HFFc6 (cell line): ENCODE measurements at regions not wholly inside any gene's neighbourhood (a gene's known extent, or its start where the extent isn't known, plus 50 kb on each side); places are given as distances from the start of the nearest gene placed in this dataset.

ENCODE experiments used
- DNase-seq: peaks from one replicate; pipeline ENCODE4 v3.0.0-alpha.2; 2018
- H3K27ac Mint-ChIP-seq: 2 replicates; pipeline ENCODE4 v1.8.0; 2020; ENCODE audit warnings: mild to moderate bottlenecking, mixed read lengths
- H3K27me3 Mint-ChIP-seq: 2 replicates; pipeline ENCODE4 v1.8.0; 2021; ENCODE audit warnings: mild to moderate bottlenecking, moderate library complexity, mixed read lengths; ENCODE audit not compliant: insufficient read depth
- H3K36me3 Mint-ChIP-seq: 2 replicates; pipeline ENCODE4 v1.8.0; 2021; ENCODE audit warnings: low read depth, mixed read lengths
- H3K4me1 Mint-ChIP-seq: 2 replicates; pipeline ENCODE4 v1.8.0; 2020; ENCODE audit warnings: low read depth, mixed read lengths
- H3K4me3 Mint-ChIP-seq: 2 replicates; pipeline ENCODE4 v1.8.0; 2020; ENCODE audit warnings: mild to moderate bottlenecking, moderate library complexity, mixed read lengths
- H3K9me3 Mint-ChIP-seq: 2 replicates; pipeline ENCODE4 v1.8.0; 2020; ENCODE audit warnings: mild to moderate bottlenecking, mixed read lengths
- CTCF ChIP-seq: fragments of 200-600 bp; sonication (generic); IDR thresholded peaks from 2 replicates; pipeline ENCODE4 v1.5.0; 2021; ENCODE audit warnings: antibody characterized with exemption, mild to moderate bottlenecking

GRCh38 chr13:53200498-53201453 lies 172.2 kb downstream of the OLFM4 start:
- H3K9me3 Mint-ChIP-seq = peaks cover 32% of the 10 kb centered on the region
- no peak for DNase-seq
- H3K4me1 Mint-ChIP-seq = no peaks in the 10 kb centered on the region
- no peak overlapping the region for H3K27ac Mint-ChIP-seq
- H3K27me3 Mint-ChIP-seq = no peaks in the 10 kb centered on the region; the same call in none of the 2 replicates
- H3K4me3 Mint-ChIP-seq = no peak overlapping the region
- TF ChIP-seq CTCF = peak; percentile 25; the same call in 1 of the 2 replicates
- peaks cover 4% of the 10 kb centered on the region; the same call in 1 of the 2 replicates for H3K36me3 Mint-ChIP-seq

GRCh38 chr13:53201454-53202225 lies 173.0 kb downstream of the OLFM4 start:
- Mint-ChIP-seq H3K27ac (no peak overlapping the region), H3K9me3 (peaks cover 38% of the 10 kb centered on the region), H3K4me3 (no peak overlapping the region), H3K27me3 (no peaks in the 10 kb centered on the region; the same call in none of the 2 replicates), H3K36me3 (peaks cover 4% of the 10 kb centered on the region; the same call in 1 of the 2 replicates), H3K4me1 (no peaks in the 10 kb centered on the region)
- DNase-seq = no peak
- peak; percentile 2; the same call in 1 of the 2 replicates for TF ChIP-seq CTCF

- Mint-ChIP-seq H3K27ac (no peak overlapping the region), H3K4me3 (no peak overlapping the region), H3K4me1 (no peaks in the 10 kb centered on the region), H3K36me3 (peaks cover 4% of the 10 kb centered on the region; the same call in 1 of the 2 replicates), H3K9me3 (peaks cover 41% of the 10 kb centered on the region), H3K27me3 (no peaks in the 10 kb centered on the region; the same call in none of the 2 replicates)
- DNase-seq = no peak
- no peak for TF ChIP-seq CTCF
Measured at GRCh38 chr13:53204598-53204997, 176.0 kb downstream of the OLFM4 start.

GRCh38 chr13:53206455-53206854 lies 177.8 kb downstream of the OLFM4 start:
- no peak overlapping the region for H3K4me3 Mint-ChIP-seq
- peaks cover 38% of the 10 kb centered on the region for H3K9me3 Mint-ChIP-seq
- no peaks in the 10 kb centered on the region for H3K4me1 Mint-ChIP-seq
- H3K27me3 Mint-ChIP-seq = no peaks in the 10 kb centered on the region; the same call in none of the 2 replicates
- H3K36me3 Mint-ChIP-seq = peaks cover 4% of the 10 kb centered on the region; the same call in 1 of the 2 replicates
- DNase-seq = no peak
- no peak overlapping the region for H3K27ac Mint-ChIP-seq
- peak; percentile 52 for TF ChIP-seq CTCF

- H3K27me3 Mint-ChIP-seq = no peaks in the 10 kb centered on the region; the same call in none of the 2 replicates
- H3K4me1 Mint-ChIP-seq = no peaks in the 10 kb centered on the region
- H3K4me3 Mint-ChIP-seq = no peak overlapping the region
- H3K36me3 Mint-ChIP-seq = peaks cover 4% of the 10 kb centered on the region; the same call in 1 of the 2 replicates
- peaks cover 35% of the 10 kb centered on the region for H3K9me3 Mint-ChIP-seq
- no peak for TF ChIP-seq CTCF
- DNase-seq = no peak
- H3K27ac Mint-ChIP-seq = no peak overlapping the region
Measured at GRCh38 chr13:53207556-53207955, 178.9 kb downstream of the OLFM4 start.
